Stimulated activated CD8-positive, alpha-beta memory T cell treated with anti-CD3 and anti-CD28 coated beads, Interleukin-15, amount 100 ng/mL, for 48 hours (primary cell): ENCODE measurements at regions not wholly inside any gene's neighbourhood (a gene's known extent, or its start where the extent isn't known, plus 50 kb on each side); places are given as distances from the start of the nearest gene placed in this dataset.
"Not testable (repeated sequence)": the region's sequence is repeated elsewhere in the genome, so short reads cannot be mapped to it uniquely, and the experiment has no call there.

Source experiments
- DNase-seq, 2 donors: peaks; one replicate each; pipeline ENCODE4 v3.0.0-alpha.2; 2020; ENCODE audit warnings: low read depth in 2 of 2

DNA sequence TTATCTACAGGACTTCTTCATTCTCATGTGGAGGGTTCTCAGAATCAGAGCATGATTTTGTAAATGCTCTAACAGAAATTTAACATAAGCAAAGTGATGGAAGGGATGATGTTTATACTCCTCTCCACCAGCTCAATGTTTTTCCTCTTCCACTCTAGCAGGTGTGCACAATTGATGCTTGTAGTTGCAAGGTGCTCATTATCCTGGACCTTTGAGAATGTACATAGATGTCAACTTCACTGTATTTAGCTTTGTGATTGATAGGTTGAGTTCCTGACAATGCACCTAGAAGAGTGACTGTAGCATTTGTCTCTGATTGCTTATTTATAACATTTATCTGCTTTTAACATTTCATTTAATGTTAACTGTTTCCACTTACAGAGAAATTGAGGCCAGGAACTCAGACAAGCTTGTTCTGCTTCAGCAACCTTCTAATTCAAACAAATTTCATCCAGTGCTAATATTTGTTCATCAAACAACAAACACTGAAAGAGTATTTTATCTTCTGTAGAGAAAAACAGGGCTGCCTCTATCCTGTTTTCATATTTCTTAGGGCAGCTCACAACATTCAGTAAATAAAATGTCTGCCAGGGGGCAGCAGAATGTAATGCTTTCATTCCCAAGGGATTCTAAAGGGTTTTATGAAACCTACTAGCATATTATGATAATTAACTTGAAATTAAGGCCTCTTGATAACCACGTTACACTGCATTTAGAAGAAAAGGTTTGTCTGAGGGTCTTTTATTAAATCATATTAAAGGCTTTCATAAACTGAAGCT, 127.9 kb upstream of the NOL4 start:
- no peak for DNase-seq

DNA sequence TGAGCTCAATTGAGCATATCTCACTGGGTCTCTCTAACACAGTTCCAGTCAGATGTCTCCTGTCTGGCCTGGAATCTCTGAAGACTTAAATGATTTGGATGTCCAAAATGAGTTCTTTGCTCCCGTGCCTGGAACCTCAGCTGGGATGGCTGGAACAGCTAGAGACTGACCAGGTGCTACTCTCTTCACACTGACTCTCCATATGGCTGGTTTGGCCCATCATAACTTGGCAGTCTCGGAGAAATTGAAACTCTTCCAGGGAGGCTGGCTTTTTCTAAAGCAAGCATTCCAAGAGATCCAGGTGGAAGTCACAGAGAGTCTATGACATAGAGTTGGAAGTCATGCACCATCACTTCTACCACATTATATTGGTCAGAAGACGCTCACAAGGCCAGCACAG, 129.6 kb upstream of the NOL4 start:
- DNase-seq, result no peak

DNA sequence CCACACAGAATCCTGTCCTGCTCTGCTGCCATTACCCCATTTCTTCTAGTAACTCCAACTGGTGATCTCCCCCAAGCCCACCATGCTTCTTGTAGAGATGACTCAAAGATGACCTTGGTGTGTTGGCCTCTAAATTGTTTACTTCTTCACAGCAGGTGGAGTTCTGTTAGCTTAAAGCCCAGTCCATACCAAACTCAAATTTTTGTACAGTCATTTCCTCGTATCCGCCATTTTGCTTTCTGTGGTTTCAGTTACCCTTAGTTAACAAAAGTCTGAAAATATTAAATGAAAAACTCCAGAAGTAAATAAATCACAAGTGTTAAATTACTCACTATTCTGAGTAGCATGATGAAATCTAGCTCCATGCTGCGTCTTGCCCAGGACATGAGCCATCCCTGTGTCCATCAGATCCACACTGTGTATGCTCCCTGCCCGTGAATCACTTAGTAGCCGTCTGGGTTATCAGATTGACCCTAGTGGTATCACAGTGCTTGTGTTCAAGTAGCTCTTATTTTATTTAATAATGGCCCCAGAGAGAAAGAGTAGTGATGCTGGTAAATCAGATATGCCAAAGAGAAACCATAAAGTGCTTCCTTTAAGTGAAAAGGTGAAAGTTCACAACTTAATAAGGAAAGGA, 133.3 kb upstream of the NOL4 start:
- DNase-seq, result no peak

DNA sequence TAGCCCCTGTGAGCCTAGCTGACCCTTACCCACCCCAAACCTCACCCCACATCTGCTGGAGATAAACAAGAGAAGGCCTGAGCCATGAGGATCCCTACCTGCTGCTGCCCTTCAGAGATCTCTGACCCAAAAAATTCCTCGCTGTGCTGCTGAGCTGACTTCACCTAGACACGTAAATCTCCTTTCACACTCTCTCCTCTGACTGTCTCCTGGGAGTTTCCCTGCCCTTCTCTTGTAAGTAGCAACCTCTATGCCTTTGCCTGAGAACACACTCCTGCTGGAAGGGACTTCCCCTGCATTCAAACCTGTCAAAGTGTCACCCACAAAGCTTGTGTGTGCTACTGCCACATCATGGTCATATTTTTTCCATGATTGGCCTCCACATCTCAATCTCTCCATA, 134.2 kb upstream of the NOL4 start:
- DNase-seq, result no peak

DNA sequence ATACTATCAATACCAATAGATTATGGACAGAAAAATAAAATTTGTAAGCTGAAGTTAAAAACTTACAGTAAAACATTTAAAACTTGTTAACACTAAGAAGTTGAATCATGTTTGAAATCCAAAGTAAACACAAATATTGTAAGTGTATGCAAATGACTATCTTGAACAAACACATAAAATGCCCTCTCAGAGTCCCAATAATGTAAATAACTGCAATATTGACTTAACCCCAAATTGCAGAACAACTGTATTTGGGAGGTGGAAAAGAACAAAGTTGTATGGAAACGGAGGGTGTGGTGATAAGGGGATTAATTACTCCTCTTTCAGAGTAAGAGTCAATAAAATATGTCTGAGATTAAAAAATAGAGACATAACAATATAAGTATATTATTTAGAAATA, 140.0 kb upstream of the NOL4 start:
- DNase-seq, result no peak

DNA sequence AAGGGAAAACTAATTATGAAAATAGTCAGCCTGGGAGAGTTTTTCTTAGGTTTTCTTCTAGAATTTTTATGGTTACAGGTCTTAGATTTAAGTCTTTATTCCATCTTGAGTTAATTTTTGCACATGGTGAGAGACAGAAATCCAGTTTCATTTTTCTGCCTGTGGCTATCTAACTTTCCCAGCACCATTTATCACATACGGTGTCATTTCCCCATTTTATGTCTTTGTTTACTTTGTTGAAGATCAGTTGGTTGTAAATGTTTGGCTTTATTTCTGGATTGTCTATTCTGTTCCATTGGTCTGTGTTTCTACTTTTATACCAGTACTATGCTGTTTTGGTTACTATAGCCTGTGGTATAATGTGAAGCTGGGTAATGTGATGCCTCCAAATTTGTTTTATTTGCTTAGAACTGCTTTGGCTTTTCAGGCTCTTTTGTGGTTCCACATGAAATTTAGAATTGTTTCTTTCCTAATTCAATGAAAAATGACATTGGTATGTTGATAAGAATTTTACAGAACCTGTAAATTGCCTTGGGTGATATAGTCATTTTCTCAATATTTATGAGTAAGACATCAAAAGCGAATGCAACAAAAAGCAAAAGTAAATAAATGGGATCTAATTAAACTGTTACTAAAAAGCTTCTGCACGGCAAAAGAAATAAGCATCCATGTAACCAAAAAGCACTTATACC, 146.1 kb upstream of the NOL4 start:
- DNase-seq, result no peak

DNA sequence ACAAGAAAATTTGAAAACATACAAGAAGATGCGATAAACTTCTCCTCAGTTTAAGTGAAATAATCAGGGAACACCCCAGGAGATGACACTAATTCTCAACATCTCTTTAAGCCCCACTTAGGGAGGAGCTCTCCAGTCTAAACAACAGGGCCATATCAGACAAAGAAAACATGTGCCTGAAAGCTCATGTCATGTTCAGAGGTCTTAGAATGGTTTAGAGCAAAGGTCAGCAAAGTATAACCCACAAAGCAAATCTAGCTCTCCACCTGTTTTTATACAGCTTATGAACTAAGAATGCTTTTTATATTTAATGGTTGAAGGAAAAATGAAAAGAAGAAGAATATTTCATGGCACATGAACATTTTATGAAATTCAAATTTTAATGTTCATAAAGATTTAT, 155.6 kb upstream of the NOL4 start:
- no peak for DNase-seq

DNA sequence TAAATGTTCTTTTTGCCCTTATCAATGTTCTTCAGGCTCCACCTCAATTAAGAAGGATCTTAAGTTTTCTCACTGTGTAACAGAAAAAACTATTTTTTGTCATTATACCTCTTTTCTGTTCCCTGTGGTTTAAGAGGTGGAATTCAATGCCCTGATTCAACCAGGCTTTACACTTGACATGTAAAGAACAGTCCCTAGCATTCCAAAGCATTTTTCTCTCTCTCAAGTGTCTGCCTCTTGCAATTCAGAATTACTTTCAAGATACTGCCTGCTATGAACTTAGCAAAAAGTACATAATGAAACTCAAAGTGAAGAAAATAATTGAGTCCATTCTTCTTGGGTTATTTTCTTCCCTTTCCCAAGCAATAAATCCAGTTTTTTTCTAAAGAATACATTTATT, 160.6 kb upstream of the NOL4 start:
- DNase-seq, result no peak

DNA sequence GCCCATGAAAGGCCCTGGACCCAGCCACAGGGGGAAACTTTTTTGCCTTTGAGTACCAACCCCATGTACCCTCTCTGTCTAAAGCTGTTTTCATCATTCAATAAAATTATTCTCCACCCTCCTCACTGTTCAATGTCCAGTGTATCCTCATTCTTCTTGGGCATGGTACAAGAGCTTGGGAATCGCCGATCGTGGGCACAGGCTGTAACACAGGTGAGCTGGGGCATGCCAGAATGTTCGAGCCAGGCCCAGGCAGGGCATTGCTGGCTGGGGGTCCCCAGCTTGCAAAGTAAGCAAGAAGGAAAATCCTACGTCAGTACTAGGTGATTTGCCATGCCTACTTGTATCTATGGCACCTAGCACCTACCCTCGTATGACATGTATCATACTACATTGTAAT, 162.1 kb upstream of the NOL4 start:
- no peak for DNase-seq

DNA sequence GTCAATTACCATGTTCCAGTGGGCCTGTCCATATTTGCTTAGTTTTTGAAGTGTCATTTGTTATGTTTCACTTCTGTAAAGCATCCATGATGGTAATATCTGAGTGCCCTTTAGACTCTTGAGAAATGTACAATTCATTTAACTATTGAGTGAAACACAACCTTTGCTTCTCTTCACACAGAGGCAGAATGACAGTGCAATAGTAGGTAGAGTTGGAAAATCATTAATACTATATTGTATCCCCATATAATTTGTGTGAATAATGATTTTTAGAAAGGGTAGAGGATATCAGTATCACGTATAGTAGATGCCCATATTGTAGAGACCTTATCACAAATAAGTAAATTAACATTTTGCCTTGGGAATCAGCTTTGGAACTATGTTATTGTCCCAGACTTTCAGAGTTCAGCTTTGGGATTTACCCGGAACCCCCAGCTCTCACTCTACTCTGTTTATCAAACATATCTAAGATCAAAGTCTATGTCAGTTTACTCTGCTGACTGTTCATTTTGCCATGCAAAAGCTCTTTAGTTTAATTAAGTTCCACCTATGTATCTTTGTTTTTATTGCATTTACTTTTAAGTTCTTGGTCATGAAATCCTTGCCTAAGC, 172.7 kb upstream of the NOL4 start:
- DNase-seq, result no peak

DNA sequence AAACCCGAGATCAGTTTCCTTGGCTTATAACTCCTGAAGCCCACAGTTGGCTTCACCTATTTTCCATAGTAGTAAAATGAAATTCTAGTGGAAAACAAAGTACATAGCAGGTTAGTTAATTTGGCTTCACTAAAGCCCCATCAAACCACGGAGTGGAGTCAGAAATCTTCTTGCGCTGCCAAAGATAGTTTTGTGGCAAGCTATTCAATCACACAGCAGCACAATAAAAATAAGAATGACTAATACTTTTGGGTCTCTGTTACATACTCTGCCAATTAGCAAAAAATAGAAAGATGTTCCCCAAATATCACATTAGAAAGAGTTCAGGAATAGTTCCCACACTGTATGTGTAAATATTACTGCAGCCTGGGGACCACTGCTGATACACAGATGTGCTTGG, 175.2 kb upstream of the NOL4 start:
- DNase-seq, result no peak

DNA sequence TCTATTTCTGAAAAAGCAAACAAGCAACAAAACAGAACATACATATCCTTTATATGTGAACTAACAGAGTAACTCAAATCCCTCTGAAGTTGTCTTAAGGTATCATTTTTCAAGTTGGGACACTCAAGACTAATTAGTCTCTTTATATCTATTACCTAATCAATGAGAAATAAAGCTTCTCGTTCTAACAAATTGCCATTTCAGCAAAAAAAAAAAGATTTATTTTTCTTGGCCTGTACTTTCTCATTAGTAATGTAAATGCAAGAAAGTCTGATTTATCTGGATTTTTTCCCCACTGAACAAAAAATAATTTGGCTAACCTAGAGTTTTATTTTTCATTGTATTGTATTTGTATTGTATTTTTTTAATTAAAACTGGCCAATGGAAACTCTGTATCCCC, 176.1 kb upstream of the NOL4 start:
- no peak for DNase-seq

DNA sequence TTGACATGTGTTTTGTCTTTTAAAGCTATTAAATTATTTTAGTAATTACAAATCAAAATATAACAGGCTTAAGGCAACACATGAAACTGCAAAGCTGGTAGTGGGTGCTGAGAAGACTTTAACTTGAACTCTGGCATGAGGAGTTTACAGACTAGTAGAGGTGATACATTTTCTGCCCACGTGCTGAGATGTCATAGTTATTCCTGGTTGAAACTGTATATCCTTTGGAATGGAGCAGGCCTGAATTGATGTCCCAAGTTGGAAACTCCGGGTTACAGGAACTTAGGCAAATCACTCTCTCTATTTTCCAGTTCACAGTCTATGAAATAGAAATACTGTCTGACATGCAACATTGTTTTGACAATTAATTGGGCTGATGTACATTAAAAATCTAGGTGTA, 177.1 kb upstream of the NOL4 start:
- no peak for DNase-seq

DNA sequence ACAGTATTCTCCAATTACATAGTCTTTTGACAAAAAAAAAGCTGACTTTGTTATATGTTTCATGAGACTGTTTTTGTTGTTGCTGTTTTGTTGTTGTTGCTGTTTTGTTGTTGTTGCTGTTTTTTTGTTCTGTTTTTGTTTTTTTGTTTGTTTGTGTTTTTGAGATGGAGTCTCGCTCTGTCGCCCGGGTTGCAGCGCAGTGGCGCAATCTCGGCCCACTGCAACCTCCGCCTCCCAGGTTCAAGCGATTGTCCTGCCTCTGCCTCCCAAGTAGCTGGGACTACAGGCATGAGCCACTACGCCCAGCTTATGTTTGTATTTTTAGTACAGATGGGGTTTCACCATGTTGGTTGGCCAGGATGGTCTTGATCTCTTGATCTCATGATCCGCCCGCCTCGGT, 182.8 kb upstream of the NOL4 start:
- not testable (repeated sequence) for DNase-seq

DNA sequence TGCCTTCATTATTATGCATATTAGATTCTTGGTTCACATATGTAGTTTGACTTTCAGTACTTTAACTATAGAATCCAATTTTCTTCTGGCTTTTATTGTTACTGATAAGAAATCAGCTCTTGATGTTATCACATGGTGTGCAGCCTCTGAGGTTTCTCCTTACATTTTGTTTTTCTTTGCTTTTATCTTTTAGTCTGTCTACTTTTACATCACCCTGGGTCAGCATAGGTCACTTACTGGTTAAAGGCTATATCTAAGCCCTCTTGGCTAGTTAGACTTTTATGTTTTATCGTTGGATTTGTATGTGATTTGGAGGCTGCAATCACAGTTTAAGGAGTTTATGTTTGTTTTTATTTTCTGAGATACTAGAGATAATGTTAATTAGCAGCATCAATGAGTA, 187.2 kb upstream of the NOL4 start:
- no peak for DNase-seq

DNA sequence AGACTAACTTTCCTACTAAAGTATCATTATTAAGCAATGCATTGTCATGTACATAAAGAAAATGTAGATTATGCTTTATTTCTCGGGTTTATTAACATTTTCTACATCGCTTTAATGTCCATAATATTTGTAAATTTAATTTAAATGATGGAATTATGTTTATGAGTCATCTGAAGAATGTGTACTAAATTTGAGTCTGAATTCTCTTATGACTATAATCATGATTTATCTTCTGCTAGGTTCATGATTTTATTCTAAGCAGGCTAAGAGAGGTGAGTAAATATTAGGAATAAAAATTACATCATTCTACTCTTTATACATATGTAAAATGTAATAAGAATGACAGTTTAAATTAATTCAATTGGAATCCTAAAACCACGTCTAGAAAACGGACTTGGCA, 206.3 kb upstream of the NOL4 start:
- no peak for DNase-seq

DNA sequence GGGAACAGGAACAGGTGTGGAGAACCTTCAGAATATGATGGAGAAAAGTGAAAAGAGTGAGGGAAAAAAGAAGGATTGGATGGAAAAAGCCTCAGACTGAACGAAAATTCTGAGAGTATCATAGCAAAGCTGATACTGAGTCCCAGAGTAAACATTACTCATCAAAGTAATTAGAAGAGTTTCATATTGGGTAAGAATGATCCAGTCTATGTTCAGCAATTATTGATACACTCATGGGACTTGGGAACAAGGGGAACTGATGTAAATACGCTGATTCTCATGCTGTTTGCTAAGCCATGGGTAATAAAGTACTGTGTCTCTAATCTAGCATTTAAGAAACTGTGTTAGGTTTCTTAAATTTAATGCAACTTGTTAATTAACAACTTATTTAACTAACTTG, 219.9 kb upstream of the NOL4 start:
- DNase-seq, result no peak

DNA sequence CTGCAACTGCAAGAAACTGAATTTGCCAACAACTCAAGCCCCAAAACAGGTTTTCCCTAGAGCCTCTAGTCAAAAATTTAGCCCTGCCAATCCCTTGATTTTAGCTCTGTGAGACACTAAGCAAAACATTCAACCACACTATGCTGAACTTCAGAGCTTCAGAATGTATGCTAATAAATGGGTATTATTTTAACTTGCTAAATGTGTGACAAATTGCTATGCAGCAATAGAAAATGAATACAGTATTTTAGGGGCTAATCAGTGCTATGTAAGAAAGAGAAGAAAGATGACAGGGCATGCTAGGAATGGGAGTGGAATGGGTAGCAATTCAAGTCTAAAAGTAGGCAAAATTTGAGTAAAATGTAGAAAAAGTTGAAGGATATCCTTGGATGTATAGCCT, 223.9 kb upstream of the NOL4 start:
- DNase-seq, result no peak

DNA sequence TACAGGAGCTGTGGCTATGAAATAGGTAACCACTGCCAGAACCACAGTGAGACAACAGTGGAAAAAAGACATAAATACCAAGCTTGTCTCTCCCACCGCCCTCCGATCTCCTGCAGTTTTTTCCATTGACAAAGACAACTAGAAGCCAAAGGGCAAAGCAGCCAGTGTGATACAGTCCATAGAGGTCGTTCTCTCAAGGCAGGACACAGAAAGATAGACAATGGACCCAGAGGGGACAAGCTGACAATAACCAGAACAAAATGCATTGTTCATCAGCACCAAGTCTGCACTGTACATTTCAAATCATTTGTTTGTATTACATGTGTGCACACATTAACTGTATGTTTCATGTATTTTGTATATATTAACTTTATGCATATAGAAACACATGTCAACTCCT, 233.0 kb upstream of the NOL4 start:
- DNase-seq, result no peak

DNA sequence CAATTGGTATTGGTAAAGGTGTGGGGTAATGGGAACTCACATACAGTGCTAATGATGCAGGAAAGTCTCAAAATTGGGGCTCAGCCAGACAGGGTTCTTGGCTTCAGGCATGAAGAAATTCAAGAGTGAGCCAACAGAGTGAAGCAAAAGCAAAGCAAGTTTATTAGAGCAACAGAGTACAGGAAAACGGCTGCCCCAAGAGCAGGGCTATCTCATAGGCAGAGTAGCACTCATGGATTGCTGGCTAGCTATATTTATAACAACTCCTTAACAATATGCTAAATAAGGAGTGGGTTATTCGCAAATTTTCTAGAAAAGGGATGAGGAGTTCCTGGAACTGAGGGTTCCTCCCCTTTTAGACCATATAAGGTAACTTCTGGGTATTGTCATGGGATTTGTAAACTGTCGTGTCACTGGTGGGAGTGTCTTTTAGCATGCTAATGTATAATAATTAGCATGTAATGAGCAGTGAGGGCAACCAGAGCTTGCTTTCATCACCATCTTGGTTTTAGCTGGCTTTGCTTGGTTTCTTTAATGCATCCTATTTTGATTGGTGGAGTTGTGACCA, 233.8 kb upstream of the NOL4 start:
- DNase-seq, result no peak

DNA sequence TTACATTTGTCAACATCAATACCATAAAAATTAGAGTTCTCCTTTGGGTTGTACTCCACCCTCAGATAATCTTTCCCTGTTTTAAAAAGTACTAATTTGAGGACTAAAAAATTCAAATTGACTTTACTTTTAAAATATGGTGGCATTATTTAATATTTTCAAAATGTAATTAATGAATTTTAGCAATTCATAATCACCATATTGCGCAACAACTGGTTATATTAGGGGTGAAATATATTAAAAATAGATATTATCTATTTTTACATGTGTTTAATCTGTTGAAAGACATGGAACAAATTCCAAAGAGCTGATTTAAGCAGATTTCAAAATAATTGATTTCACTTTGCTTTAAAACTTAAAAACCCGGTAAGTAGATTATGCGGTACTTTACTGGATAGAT, 236.6 kb upstream of the NOL4 start:
- DNase-seq, result no peak

DNA sequence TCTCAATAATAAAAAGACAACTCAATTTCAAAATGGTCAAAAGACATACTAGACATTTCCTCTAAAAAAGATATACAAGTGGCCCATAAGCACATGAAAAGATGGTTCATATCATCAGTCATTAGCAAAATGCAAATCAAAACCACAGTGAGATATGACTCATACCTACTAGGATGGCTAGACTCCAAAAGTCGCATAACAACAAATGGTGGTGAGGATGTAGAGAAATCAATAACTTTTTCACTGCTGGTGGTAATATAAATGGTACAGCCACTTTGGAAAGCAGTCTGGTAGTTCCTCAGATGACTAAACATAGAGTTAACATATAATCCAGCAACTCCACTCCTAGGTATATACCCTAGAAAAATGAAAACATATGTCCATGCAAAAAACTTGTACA, 242.3 kb upstream of the NOL4 start:
- no peak for DNase-seq
